Brain microvascular endothelial cell (primary cell): ENCODE measurements at regions not wholly inside any gene's neighbourhood (a gene's known extent, or its start where the extent isn't known, plus 50 kb on each side); places are given as distances from the start of the nearest gene placed in this dataset.

Experiments
- DNase-seq: peaks from one replicate; pipeline ENCODE4 v3.0.0-alpha.2; 2020
- H3K27ac ChIP-seq: fragments of 250-450 bp; sonication (Bioruptor Pico); 2 replicates; pipeline ENCODE4 v1.5.1; 2020; ENCODE audit warnings: mild to moderate bottlenecking, moderate library complexity
- H3K27me3 ChIP-seq: fragments of 250-450 bp; sonication (Bioruptor Pico); replicated peaks from 2 replicates; pipeline ENCODE4 v1.5.1; 2020; ENCODE audit warnings: mild to moderate bottlenecking
- H3K36me3 ChIP-seq: fragments of 250-450 bp; sonication (Bioruptor Pico); replicated peaks from 2 replicates; pipeline ENCODE4 v1.5.1; 2020; ENCODE audit warnings: mild to moderate bottlenecking
- H3K4me3 ChIP-seq: 2 replicates; pipeline ENCODE4 v1.5.1; 2011; ENCODE audit warnings: low read depth, mild to moderate bottlenecking, control low read depth, low read length, moderate library complexity
- in situ Hi-C: cut with HindIII; loops from 2 replicates; pipeline ENCODE4 v1.10.0; 2017; ENCODE audit warnings: low sequenced_read_pairs, low pct_ligation_motif_present
- TF ChIP-seq, protein P1 (sequence below): IDR thresholded peaks from 2 replicates; pipeline ENCODE4 v1.5.1; 2011; ENCODE audit warnings: low read depth, mild to moderate bottlenecking, moderate library complexity, low read length, control low read depth, inconsistent platforms; ENCODE audit errors: missing control alignments

DNA sequence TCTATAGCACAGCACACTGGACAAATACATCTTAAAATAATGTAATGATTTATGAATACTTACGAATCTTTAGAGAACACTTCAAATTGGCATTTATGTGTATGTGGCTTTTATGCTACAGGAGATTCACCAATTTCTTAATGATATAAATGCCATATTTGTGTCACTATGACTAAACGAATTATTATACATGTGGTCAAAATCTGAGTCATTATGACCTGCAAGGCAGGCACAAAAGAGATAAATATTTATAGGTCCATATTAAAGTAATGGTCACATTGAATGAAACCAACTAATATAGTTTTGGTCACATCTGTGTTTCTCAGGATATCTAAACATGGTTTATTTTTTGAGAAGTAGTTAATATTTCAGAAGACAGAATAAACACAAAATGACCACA lies 232.3 kb upstream of the SEMA6D start:
- in situ Hi-C loops, result no loop called here
- no peaks in the 10 kb centered on the region for H3K27me3 ChIP-seq

DNA sequence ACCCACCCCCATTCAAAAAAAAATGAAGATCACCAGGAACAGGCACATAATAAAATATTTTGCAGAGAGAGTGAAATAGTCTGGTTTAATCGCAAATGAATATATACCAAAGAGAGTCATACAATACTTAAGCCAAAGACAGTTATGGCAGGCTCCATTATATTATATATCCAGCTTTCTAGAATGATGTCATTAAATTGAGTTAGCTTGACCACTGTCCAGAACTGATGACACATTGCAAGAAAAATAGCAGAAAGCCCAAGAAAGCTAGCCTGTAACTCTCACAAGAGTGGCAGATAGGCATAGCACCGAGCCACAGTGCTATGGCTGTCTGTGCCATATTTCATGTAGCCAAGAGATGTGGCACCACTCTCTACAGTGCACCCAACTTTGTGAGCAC lies 231.9 kb upstream of the SEMA6D start:
- Histone ChIP-seq H3K4me3 (no peak overlapping the region), H3K27ac (no peak overlapping the region), H3K27me3 (no peaks in the 10 kb centered on the region), H3K36me3 (no peaks in the 10 kb centered on the region)
- TF ChIP-seq, protein P1, sequence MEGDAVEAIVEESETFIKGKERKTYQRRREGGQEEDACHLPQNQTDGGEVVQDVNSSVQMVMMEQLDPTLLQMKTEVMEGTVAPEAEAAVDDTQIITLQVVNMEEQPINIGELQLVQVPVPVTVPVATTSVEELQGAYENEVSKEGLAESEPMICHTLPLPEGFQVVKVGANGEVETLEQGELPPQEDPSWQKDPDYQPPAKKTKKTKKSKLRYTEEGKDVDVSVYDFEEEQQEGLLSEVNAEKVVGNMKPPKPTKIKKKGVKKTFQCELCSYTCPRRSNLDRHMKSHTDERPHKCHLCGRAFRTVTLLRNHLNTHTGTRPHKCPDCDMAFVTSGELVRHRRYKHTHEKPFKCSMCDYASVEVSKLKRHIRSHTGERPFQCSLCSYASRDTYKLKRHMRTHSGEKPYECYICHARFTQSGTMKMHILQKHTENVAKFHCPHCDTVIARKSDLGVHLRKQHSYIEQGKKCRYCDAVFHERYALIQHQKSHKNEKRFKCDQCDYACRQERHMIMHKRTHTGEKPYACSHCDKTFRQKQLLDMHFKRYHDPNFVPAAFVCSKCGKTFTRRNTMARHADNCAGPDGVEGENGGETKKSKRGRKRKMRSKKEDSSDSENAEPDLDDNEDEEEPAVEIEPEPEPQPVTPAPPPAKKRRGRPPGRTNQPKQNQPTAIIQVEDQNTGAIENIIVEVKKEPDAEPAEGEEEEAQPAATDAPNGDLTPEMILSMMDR, result no peak
- in situ Hi-C loops, result no loop called here
- DNase-seq, result no peak

More for the DNA sequence above, 232.3 kb upstream of the SEMA6D start:
- Histone ChIP-seq H3K27ac (no peak overlapping the region), H3K4me3 (no peak overlapping the region), H3K36me3 (no peaks in the 10 kb centered on the region)
- no peak for DNase-seq
- TF ChIP-seq, protein P1, result no peak

DNA sequence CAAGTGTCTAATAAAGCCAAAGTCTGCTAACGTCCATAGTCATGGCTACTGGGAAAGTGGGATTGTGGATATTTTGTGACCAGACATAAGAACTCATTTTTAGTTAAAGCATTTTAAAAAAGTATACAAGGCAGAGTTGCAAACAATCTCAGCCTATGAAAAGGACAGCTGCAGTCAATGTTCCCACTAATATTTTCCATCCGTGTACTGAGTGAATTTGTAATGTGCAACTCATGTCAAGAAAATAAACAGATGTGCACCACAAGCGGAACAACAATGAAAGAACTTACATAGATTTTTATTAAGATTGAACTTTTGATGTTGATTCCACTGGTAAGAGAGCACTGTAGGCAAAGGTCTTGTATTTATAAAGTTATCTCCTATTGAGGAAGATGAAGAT lies 231.3 kb upstream of the SEMA6D start:
- Histone ChIP-seq H3K36me3 (no peaks in the 10 kb centered on the region), H3K27me3 (no peaks in the 10 kb centered on the region), H3K27ac (no peak overlapping the region), H3K4me3 (no peak overlapping the region)
- no peak for DNase-seq
- in situ Hi-C loops, result no loop called here
- TF ChIP-seq, protein P1, result no peak

DNA sequence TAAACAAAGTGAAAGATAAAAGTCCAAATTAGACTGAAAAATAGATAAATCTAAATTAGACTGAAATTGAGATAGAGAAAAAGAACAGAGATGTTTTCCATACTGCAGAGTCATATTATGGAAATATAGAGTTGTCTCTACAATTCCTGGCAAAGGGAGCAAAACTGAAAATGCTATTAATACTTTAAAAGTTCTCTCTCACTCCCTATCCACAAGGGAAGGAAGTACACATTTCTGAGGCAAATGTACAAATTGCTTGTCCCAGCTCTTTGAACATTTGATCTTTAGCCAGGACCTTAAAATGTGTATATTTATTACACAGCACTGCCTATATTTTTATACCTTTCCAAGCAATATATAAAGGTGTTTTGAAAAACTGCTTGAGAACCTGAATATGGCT lies 225.1 kb upstream of the SEMA6D start:
- TF ChIP-seq, protein P1, result no peak
- H3K36me3 ChIP-seq, result no peaks in the 10 kb centered on the region
- no peak overlapping the region for H3K27ac ChIP-seq
- in situ Hi-C loops, result no loop called here
- no peak overlapping the region for H3K4me3 ChIP-seq
- H3K27me3 ChIP-seq, result no peaks in the 10 kb centered on the region
- no peak for DNase-seq

DNA sequence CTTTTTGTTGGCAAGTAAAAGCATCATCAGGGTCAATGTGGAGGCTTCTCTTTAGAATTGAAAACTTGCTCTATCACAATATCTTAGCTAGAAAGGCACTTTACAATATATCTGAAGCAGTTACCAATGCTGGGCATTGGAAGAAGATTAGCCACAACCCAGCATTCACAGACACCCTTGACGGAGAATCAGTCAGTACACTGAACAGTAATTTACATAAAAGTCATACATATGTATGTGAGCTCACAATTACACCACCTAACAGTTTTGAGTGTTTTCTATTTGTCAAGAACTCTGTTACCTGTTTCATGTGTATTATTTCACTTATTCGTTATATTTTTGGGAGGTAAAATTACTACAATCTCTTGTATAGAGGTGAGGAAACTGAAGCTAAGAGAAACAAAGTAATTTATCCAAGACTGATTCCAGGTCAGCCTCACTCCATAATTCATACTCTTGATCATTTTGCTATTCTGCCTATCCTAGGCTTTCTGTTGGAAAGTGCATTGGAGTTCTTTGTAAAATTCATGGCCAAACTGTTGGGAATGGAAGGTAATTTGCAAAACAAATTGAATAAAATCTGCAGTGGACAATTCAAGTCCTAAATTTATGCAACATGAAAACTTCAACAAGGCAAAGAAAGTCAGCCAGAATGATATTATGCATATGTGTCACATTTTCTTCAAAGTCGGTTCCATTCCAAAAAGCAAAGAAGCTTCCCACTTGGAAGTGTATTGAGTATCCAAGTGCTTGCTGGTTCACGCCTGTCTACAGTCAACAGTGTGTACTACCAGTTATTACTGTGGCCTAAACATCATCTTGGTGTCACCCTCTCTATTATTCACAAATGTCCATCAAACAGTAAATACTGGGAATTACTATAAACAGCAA lies 223.7 kb upstream of the SEMA6D start:
- Histone ChIP-seq H3K36me3 (no peaks in the 10 kb centered on the region), H3K27me3 (no peaks in the 10 kb centered on the region), H3K4me3 (no peak overlapping the region), H3K27ac (no peak overlapping the region)
- in situ Hi-C loops, result no loop called here
- TF ChIP-seq, protein P1, result no peak
- DNase-seq, result no peak
